GM12892 (cell line): ENCODE measurements at regions not wholly inside any gene's neighbourhood (a gene's known extent, or its start where the extent isn't known, plus 50 kb on each side); places are given as distances from the start of the nearest gene placed in this dataset.

ENCODE experiments used
- DNase-seq: peaks from one replicate; pipeline ENCODE4 v3.0.0; 2011; ENCODE audit not compliant: insufficient read length
- FAIRE-seq: peaks from 2 replicates; lab custom pipeline; 2011; peaks lifted over from hg19 to GRCh38; lab: Jason Lieb, UNC
- POLR2A ChIP-seq: IDR thresholded peaks from 2 replicates; pipeline ENCODE4 v1.6.1; 2011; ENCODE audit warnings: low read depth, low read length, control low read depth
- POLR2AphosphoS5 ChIP-seq: IDR thresholded peaks from 2 replicates; pipeline ENCODE4 v1.6.1; 2011; ENCODE audit warnings: low read depth, low read length, control low read depth
- TAF1 ChIP-seq: IDR thresholded peaks from 2 replicates; pipeline ENCODE4 v1.6.1; 2011; ENCODE audit warnings: low read depth, mild to moderate bottlenecking, control low read depth, low read length, borderline replicate concordance

DNA sequence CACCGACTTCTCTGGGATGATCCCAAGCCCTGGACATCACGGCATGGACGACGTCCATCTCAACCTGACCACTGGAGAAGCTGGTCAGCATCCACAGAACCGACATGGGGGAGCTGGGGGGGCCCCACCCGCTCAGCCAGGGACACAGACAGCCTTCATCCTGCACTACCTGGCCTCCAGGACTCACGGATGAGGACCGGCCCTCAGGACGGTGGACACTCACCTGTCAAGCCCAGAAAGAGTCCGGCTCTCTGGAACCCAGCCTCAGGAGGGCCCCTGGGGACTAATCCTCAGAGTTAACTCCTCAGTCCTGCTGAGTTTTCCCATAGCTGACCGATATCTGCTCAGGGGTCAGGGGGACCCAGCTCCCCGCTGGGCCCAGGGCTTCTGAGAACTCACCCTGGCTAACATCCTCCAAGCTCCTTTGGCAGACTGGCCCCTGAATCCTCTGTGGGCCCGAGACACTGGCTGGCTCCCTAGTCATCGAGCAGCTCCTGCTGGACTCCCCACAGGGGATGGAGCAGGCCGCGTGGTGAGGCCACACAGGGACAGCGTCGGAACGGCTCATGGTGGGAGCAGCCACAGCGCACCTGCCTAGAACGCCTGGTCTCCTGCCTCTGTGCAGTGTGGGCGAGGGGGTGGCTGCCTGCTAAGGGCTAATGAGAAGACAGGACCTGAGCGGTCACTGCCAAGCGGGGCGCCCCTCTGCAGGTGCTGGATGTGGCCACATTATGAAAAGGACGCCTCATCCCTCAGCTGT, 649.2 kb downstream of the BRD1 start:
- DNase-seq (no peak), FAIRE-seq (no peak)
- TF ChIP-seq POLR2AphosphoS5 (no peak), POLR2A (no peak), TAF1 (no peak)

DNA sequence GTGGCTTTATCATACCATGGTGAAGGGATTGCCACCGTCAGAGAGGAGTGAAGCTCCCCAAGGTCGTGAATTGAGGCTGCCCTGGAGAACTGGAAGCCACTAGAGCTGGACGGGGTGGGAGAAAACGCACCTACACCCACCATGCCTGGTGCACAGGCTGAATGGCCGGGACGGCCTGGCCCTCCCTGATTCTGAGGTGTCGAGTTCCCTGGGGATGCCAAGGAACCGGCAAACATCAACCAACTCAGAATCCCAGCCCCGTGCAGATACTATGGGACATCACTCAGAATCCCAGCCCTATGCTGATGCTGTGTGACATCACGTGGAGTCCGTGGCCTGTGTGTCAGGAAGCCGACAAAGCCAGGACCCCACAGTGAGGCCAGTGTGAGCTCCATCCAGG, 650.0 kb downstream of the BRD1 start:
- DNase-seq (no peak), FAIRE-seq (no peak)
- no peak for TF ChIP-seq TAF1

DNA sequence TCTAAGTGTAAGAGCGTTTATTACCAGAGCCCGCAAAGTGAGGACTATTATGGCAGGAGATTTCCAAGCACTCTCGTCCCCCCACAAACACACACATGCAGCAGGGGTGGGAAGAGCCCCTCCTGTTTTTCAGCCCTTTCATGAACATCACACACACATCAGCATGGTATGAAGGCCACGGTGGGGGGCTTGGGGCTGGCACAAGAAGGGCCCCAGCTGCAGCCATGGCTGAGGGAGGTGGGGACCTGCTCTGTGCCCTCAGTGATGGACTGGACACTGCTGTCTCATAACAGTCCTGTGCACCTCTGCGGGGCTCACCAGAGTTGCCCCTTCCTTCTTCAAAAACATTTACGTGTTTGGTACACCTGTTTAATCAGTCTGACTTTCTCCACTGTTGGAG, 650.7 kb downstream of the BRD1 start:
- no peak for DNase-seq
- no peak for TF ChIP-seq POLR2AphosphoS5
- no peak for FAIRE-seq

DNA sequence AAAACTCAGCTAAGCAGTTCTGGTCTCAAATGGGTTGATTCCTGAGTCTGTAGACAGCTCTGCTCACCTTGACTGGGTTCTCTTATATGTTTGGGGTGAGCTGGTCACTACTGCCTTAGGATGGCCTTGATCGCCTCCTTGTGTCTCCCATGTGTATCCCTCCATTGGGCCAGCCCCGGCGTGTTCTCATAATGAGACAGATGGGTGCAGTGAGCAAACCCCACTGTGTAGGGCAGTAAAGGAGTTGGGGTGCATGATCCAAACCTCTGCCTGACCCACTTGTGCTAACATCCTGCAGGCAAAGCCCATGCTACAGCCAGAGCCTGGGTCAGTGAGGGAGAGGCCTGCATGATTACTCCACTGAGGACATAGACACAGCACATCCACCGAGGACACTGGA, 657.6 kb downstream of the BRD1 start:
- TF ChIP-seq POLR2A = no peak
- TF ChIP-seq TAF1 = no peak
- no peak for TF ChIP-seq POLR2AphosphoS5
- no peak for DNase-seq
- no peak for FAIRE-seq

DNA sequence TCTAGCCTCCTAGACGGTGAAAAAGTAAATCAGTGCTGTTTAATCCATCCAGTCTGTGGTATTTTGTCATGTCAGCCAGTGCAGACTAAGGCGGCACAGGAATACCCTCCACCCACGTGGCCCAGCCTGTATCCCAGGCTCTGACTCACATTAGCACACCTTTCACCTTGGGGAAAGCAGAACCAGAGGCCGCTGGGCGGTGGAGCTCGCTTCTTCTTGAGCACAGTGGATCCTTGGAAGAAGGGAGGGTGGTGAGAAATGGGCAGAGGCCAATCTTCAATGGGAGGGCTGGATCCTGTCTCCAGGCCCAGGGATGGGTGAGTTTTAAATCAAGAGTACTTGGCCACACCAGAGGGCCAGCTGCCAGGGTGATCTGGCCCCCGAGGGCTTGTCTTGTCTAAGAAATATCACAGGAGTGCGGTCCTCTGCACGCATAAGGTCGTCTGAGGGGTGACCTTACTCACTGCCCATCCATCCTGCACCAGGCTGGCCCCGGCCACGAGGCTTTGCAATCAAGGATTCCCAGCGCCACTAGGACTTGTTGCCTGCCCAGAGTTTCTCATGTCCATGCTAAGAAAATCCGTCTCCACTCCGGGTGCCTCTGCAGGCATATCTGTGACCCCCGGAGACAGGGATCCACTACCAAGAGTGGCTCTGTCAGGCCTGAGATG, 658.5 kb downstream of the BRD1 start:
- no peak for TF ChIP-seq POLR2AphosphoS5
- no peak for TF ChIP-seq TAF1
- no peak for TF ChIP-seq POLR2A
- FAIRE-seq = no peak

DNA sequence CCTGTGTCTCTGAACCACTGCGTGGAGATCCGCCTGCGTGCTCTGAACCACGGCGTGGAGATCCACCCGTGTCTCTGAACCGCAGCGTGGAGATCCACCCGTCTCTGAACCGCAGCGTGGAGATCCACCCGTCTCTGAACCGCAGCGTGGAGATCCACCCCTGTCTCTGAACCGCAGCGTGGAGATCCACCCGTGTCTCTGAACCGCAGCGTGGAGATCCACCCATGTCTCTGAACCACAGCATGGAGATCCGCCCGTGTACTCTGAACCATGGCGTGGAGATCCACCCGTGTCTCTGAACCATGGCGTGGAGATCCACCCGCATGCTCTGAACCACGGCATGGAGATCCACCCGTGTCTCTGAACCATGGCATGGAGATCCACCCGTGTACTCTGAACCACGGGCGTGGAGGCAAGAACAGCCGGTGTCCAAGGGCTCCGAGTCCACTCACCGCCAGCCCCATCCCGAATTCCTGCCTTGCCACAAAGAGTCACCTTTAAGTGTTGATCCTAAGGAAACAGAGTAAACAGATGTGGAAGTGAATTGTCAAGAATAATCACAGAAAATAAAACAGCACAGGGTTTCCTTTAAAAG, 659.4 kb downstream of the BRD1 start:
- no peak for DNase-seq
- TF ChIP-seq POLR2A (no peak), TAF1 (no peak), POLR2AphosphoS5 (no peak)
- no peak for FAIRE-seq

More for the DNA sequence above, 658.5 kb downstream of the BRD1 start:
- DNase-seq = no peak

DNA sequence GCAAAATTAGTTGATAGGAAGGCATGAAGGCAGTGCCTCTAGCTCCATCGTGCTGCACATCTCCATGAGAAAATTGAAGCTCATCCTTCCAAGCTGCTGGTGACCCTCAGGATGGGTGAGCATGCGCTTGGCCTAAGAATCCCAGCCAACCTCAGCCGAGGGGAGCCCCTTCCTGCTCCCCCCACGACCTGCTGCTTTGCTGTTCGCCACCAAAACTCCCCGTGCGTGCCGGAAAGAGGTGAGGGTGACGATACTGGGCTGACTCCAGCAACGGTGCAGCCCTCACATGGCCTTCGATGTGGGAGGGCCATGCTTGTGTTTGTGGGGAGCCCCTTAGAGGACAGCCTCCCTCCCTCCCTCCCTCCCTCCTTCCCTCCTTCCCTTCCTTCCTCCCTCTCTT, 660.9 kb downstream of the BRD1 start:
- DNase-seq (no peak), FAIRE-seq (no peak)
- TF ChIP-seq TAF1 (no peak), POLR2AphosphoS5 (no peak), POLR2A (no peak)

DNA sequence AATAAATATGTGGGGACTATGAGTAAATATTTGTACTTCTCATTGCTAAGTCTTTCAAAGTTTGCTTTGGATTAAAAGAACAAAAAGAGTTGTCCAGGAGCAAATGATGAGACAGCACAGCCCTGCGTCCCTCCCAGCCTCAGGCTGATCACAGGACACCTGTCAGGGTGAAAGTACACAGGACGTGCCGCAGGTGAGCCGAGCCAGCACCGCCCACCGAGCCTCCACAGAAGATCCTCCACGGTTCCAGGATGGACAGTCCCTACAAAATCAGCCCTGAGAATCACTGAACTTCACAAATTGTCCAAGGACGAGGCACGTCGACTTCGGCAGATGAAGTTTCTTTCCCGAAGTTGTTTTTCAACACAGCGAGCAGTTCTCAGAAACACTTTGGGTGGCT, 661.5 kb downstream of the BRD1 start:
- TF ChIP-seq POLR2A = no peak
- no peak for TF ChIP-seq POLR2AphosphoS5
- TF ChIP-seq TAF1 = no peak
- DNase-seq = no peak
- no peak for FAIRE-seq

DNA sequence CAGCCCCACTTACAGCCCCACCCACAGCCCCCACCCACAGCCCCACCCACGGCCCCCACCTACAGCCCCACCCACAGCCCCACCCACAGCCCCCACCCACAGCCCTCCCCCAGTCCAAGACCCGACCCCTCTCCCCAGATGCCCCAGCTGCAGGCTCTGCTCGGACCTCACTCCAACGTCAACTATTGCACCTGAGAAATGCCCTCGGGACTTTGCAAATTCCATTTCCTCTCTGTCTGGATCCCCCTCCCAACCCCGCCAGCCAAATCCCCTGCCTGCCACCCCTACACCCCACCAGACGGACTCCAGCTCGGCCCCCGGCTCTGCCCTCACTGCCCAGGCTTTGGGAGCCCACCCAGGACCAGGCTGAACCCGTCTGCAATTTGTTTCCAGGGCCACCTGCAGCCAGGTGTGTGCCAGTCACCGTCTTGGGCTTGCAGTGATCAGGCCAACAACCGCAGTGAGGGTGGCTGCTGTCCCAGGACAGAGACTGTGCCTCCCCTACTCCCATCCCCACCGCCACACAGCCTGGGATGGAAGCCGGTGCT, 662.8 kb downstream of the BRD1 start:
- DNase-seq (no peak), FAIRE-seq (no peak)
- TF ChIP-seq POLR2AphosphoS5 (no peak), TAF1 (no peak), POLR2A (no peak)

DNA sequence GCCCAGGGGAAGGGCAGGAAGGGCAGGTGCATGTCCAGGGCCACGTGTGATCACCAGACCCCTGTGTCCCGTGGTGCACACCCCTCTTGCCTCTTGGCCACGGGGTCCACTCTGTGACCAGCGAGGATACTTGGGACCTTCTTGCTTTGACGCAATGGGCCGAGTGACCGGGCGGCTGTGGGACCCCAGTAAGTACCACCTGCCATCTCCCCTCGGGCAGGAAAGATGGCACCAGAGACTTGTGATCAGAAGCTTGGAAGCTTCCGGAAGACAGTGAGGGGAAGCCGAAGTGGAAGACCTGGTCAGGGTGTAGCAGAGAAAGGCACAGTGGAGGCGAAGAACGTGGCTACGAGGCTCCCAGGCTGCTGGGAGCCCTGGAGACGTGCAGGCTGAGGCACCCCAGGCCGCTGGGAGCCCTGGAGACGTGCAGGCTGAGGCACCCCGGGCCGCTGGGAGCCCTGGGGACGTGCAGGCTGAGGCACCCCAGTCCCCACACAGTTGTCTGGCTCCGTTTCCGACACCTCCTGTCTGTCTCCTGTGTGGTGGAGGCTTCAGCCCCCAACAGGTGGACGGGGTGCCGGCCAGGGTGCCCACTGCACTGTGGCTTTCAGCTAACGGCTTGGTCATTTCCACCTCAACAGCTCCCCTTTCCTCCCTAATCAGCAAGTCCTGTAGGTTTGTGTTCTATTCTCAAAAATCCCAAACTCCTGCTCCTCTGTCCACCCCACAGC, 663.5 kb downstream of the BRD1 start:
- DNase-seq (no peak), FAIRE-seq (no peak)

DNA sequence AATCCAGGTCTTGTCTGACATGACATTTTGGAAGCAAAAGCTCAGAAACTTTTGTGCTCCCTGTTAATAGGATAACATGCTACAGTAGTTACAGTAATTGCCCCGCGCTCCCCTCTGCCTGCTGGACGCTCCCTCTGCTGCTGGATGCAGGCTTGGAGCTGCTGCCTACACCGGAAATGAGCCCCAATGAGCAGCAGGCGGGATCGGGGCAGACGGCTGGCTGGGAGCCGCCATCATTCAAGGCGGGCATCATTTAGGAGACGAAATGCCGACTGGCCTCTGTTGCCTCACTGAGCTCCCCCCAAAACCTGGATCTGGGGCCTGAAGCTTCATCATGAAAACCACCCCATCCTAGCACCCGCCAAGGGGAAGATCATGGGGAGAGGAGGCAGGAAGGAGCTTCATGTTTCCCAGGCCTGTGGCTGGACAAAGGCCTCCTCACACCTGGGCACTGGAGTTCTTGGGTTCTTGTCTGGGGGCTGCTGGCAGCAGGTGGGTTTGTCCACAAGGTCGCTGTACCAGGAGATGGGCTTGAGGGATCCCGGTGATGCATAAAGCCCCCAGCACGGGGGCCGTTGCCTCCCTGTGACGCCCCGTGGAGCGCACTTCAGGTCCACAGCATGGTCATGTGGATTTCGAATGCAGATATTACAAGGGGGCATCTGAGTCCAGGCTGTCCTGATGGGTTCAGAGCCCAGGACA, 664.3 kb downstream of the BRD1 start:
- FAIRE-seq = no peak
- TF ChIP-seq TAF1 = no peak
- TF ChIP-seq POLR2A = no peak
- no peak for TF ChIP-seq POLR2AphosphoS5
- DNase-seq = no peak

More for the DNA sequence above, 663.5 kb downstream of the BRD1 start:
- TF ChIP-seq POLR2A (no peak), POLR2AphosphoS5 (no peak), TAF1 (no peak)
